B cell (primary cell): ENCODE measurements at regions not wholly inside any gene's neighbourhood (a gene's known extent, or its start where the extent isn't known, plus 50 kb on each side); places are given as distances from the start of the nearest gene placed in this dataset.

Experiments
- ATAC-seq: fragments of 200-7000 bp; cut with Tn5 transposase; one replicate; pipeline ENCODE4 v1.10.0; 2021; ENCODE audit warnings: low read depth, mild to moderate bottlenecking, moderate number of reproducible peaks, moderate library complexity
- CTCF ChIA-PET: fragments of 350-600 bp; sonication (Branson Sonifier 250); formaldehyde crosslinking; loops from one replicate; lab custom pipeline; 2021; ENCODE audit warnings: antibody characterized with exemption, inconsistent platforms; lab: Charles Lee
- POLR2A ChIA-PET: fragments of 350-600 bp; sonication (Branson Sonifier 250); formaldehyde crosslinking; loops from one replicate; lab custom pipeline; 2021; ENCODE audit warnings: antibody characterized with exemption; lab: Charles Lee
- DNase-seq: peaks from one replicate; pipeline ENCODE4 v3.0.0; 2013
- H2AFZ ChIP-seq: 2 replicates; pipeline ENCODE4 v1.6.1; 2012; ENCODE audit warnings: mild to moderate bottlenecking, low read depth, low read length; ENCODE audit not compliant: insufficient read depth, poor library complexity, severe bottlenecking
- H3K27ac ChIP-seq, 2 donors: 1 replicate in 1 of 2; 2 replicates in 1 of 2; pipeline ENCODE4 v1.5.1; 2012 to 2013; ENCODE audit warnings: low read length in 2 of 2, mild to moderate bottlenecking in 2 of 2, moderate library complexity in 1 of 2
- H3K27me3 ChIP-seq, 4 experiments: fragments of 200-600 bp in 1 of 4; sonication (generic) in 1 of 4; replicated peaks in 1 of 4; 1 replicate in 2 of 4; 2 replicates in 2 of 4; pipeline versions ENCODE4 v1.6.1 to v1.7.0; 2013 to 2016; ENCODE audit warnings: low read length in 3 of 4, mild to moderate bottlenecking in 2 of 4, mixed read lengths in 1 of 4, moderate library complexity in 1 of 4; ENCODE audit not compliant: insufficient read depth in 4 of 4, control insufficient read depth in 3 of 4; ENCODE audit errors: control extremely low read depth in 1 of 4
- H3K36me3 ChIP-seq, 2 experiments: replicated peaks in 1 of 2; 1 replicate in 1 of 2; 2 replicates in 1 of 2; pipeline versions ENCODE4 v1.6.1 to v1.7.1; 2013; ENCODE audit warnings: low read length in 1 of 2; ENCODE audit not compliant: insufficient read depth in 2 of 2, control insufficient read depth in 1 of 2; ENCODE audit errors: control extremely low read depth in 1 of 2, extremely low read depth in 1 of 2
- H3K4me1 ChIP-seq, 2 donors: fragments of 200-600 bp in 1 of 2; sonication (generic) in 1 of 2; 1 replicate in 1 of 2; 2 replicates in 1 of 2; pipeline versions ENCODE4 v1.5.1 to v1.6.1; 2013 to 2017; ENCODE audit warnings: low read length in 2 of 2; ENCODE audit not compliant: control insufficient read depth in 2 of 2, insufficient read depth in 2 of 2
- H3K4me2 ChIP-seq: replicated peaks from 2 replicates; pipeline ENCODE3; 2012; ENCODE audit warnings: mild to moderate bottlenecking, low read depth, low read length; ENCODE audit not compliant: poor library complexity, severe bottlenecking
- H3K4me3 ChIP-seq, 5 experiments: fragments of 200-600 bp in 1 of 5; sonication (generic) in 1 of 5; 1 replicate in 3 of 5; 2 replicates in 2 of 5; pipeline versions ENCODE4 v1.5.1 to v1.7.0; 2011 to 2016; ENCODE audit warnings: low read length in 4 of 5, mild to moderate bottlenecking in 4 of 5, low read depth in 2 of 5, control low read depth in 1 of 5, moderate library complexity in 1 of 5; ENCODE audit not compliant: insufficient read depth in 1 of 5; ENCODE audit errors: control extremely low read depth in 1 of 5, extremely low read depth in 1 of 5
- H3K79me2 ChIP-seq: fragments of 200-600 bp; sonication (generic); one replicate; pipeline ENCODE4 v1.6.0; 2016; ENCODE audit warnings: low read length; ENCODE audit not compliant: control insufficient read depth, insufficient read depth
- H3K9ac ChIP-seq: fragments of 200-600 bp; sonication (generic); 2 replicates; pipeline ENCODE4 v1.6.1; 2017; ENCODE audit warnings: mild to moderate bottlenecking, low read length, moderate library complexity
- H3K9me3 ChIP-seq, 3 donors: one replicate each; pipeline versions ENCODE4 v1.6.1 to v1.7.1; 2013; ENCODE audit warnings: low read length in 2 of 3; ENCODE audit not compliant: control insufficient read depth in 2 of 3, insufficient read depth in 1 of 3; ENCODE audit errors: control extremely low read depth in 1 of 3
- H4K20me1 ChIP-seq: 2 replicates; pipeline ENCODE4 v1.6.0; 2012; ENCODE audit warnings: mild to moderate bottlenecking, low read length; ENCODE audit not compliant: insufficient read depth, control insufficient read depth, poor library complexity, severe bottlenecking
- H3K27ac Mint-ChIP-seq: one replicate; pipeline ENCODE4 v1.8.0; 2021; ENCODE audit warnings: mixed read lengths
- H3K27me3 Mint-ChIP-seq: one replicate; pipeline ENCODE4 v1.8.0; 2021; ENCODE audit warnings: mixed read lengths
- H3K4me1 Mint-ChIP-seq: one replicate; pipeline ENCODE4 v1.8.0; 2021; ENCODE audit warnings: mixed read lengths
- H3K4me3 Mint-ChIP-seq: one replicate; pipeline ENCODE4 v1.8.0; 2021; ENCODE audit warnings: mixed read lengths
- H3K9me3 Mint-ChIP-seq: one replicate; pipeline ENCODE4 v1.8.0; 2022; ENCODE audit warnings: mixed read lengths; ENCODE audit not compliant: insufficient read depth
- CTCF ChIP-seq: fragments of 200-600 bp; IDR thresholded peaks from one replicate; pipeline ENCODE4 v1.8.0; 2022; ENCODE audit warnings: antibody characterized with exemption, mild to moderate bottlenecking
- EZH2 ChIP-seq: IDR thresholded peaks from 2 replicates; pipeline ENCODE4 v1.6.1; 2012; ENCODE audit warnings: borderline replicate concordance, low read depth, mild to moderate bottlenecking, moderate library complexity, low read length; ENCODE audit not compliant: insufficient read depth, poor library complexity, severe bottlenecking
- WGBS: methylation state at CpG from one replicate; pipeline ENCODE4 v1.1.5; 2013; ENCODE audit warnings: missing lambda C conversion rate; ENCODE audit not compliant: insufficient coverage; 5-methylcytosine and 5-hydroxymethylcytosine counted together
- intact Hi-C: fragments of 100-400 bp; cut with micrococcal nuclease; formaldehyde crosslinking; loops from one replicate; pipeline ENCODE4 v1.10.0; 2022

DNA sequence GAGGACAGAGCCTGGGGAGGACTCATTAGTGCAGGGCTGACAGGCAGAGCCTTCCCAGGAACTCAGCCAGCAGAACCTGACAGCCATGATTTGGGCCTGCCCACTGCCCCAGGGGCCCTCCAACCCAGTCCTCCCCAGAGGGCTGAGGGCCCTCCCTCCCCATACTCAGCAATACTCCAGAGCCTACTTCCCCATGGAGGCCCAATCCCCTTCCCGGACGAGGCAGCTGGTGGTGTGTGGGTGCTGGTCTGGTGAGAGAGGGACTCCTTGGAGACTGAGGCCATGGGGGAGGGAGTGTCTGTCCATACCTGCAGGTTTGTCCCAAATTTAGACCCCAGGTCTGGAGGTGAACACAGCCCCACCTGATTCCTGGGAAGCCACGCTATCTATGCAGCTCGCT lies 120.9 kb upstream of the MLN start:
- no peak overlapping the region for H3K4me3 Mint-ChIP-seq
- WGBS = 100% methylated on average over 1 of the region's 4 CpGs
- peaks cover 0 to 4% (median 0%) of the 10 kb centered on the region in 4 experiments for H3K27me3 ChIP-seq

GRCh38 chr6:33923857-33924514 lies 120.2 kb upstream of the MLN start:
- TF ChIP-seq CTCF (no peak), EZH2 (no peak)
- intact Hi-C loops = no loop called here
- Histone ChIP-seq H3K4me1 (no peaks in the 10 kb centered on the region), H3K9me3 (no peaks in the 10 kb centered on the region), H3K4me2 (no peak overlapping the region), H3K4me3 (no peak overlapping the region), H3K27ac (no peak overlapping the region), H3K79me2 (no peaks in the 10 kb centered on the region), H3K9ac (no peak overlapping the region), H3K36me3 (no peaks in the 10 kb centered on the region), H3K27me3 (peaks cover 0 to 6% (median 0%) of the 10 kb centered on the region in 4 experiments), H2AFZ (no peak overlapping the region), H4K20me1 (no peaks in the 10 kb centered on the region)
- H3K27me3 Mint-ChIP-seq = peaks cover 8% of the 10 kb centered on the region
- 3% methylated on average over 5 of the region's 10 CpGs for WGBS
- ChIA-PET CTCF (no interaction called here), POLR2A (no interaction called here)
- no peak overlapping the region for H3K27ac Mint-ChIP-seq
- DNase-seq (no peak), ATAC-seq (no peak)
- H3K4me3 Mint-ChIP-seq = no peak overlapping the region
- H3K4me1 Mint-ChIP-seq = no peaks in the 10 kb centered on the region
- H3K9me3 Mint-ChIP-seq = no peaks in the 10 kb centered on the region

More for the DNA sequence above, 120.9 kb upstream of the MLN start:
- H3K4me1 Mint-ChIP-seq = peaks cover 4% of the 10 kb centered on the region
- Histone ChIP-seq H3K9ac (no peak overlapping the region), H3K4me2 (no peak overlapping the region), H3K27ac (no peak overlapping the region), H3K9me3 (no peaks in the 10 kb centered on the region), H3K36me3 (no peaks in the 10 kb centered on the region), H3K79me2 (no peaks in the 10 kb centered on the region), H3K4me1 (no peaks in the 10 kb centered on the region), H2AFZ (no peak overlapping the region), H4K20me1 (no peaks in the 10 kb centered on the region), H3K4me3 (no peak overlapping the region)
- ATAC-seq (no peak), DNase-seq (no peak)
- intact Hi-C loops = no loop called here
- H3K9me3 Mint-ChIP-seq = no peaks in the 10 kb centered on the region
- peaks cover 3% of the 10 kb centered on the region for H3K27me3 Mint-ChIP-seq
- ChIA-PET CTCF (no interaction called here), POLR2A (no interaction called here)
- TF ChIP-seq CTCF (no peak), EZH2 (no peak)
- H3K27ac Mint-ChIP-seq = no peak overlapping the region
